B cell (primary cell): ENCODE measurements at regions not wholly inside any gene's neighbourhood (a gene's known extent, or its start where the extent isn't known, plus 50 kb on each side); places are given as distances from the start of the nearest gene placed in this dataset.

Experiments used
- ATAC-seq: fragments of 200-7000 bp; cut with Tn5 transposase; one replicate; pipeline ENCODE4 v1.10.0; 2021; ENCODE audit warnings: low read depth, mild to moderate bottlenecking, moderate number of reproducible peaks, moderate library complexity
- CTCF ChIA-PET: fragments of 350-600 bp; sonication (Branson Sonifier 250); formaldehyde crosslinking; loops from one replicate; lab custom pipeline; 2021; ENCODE audit warnings: antibody characterized with exemption, inconsistent platforms; lab: Charles Lee
- POLR2A ChIA-PET: fragments of 350-600 bp; sonication (Branson Sonifier 250); formaldehyde crosslinking; loops from one replicate; lab custom pipeline; 2021; ENCODE audit warnings: antibody characterized with exemption; lab: Charles Lee
- DNase-seq: peaks from one replicate; pipeline ENCODE4 v3.0.0; 2013
- H2AFZ ChIP-seq: 2 replicates; pipeline ENCODE4 v1.6.1; 2012; ENCODE audit warnings: mild to moderate bottlenecking, low read depth, low read length; ENCODE audit not compliant: insufficient read depth, poor library complexity, severe bottlenecking
- H3K27ac ChIP-seq, 2 donors: 1 replicate in 1 of 2; 2 replicates in 1 of 2; pipeline ENCODE4 v1.5.1; 2012 to 2013; ENCODE audit warnings: low read length in 2 of 2, mild to moderate bottlenecking in 2 of 2, moderate library complexity in 1 of 2
- H3K27me3 ChIP-seq, 4 experiments: fragments of 200-600 bp in 1 of 4; sonication (generic) in 1 of 4; replicated peaks in 1 of 4; 1 replicate in 2 of 4; 2 replicates in 2 of 4; pipeline versions ENCODE4 v1.6.1 to v1.7.0; 2013 to 2016; ENCODE audit warnings: low read length in 3 of 4, mild to moderate bottlenecking in 2 of 4, mixed read lengths in 1 of 4, moderate library complexity in 1 of 4; ENCODE audit not compliant: insufficient read depth in 4 of 4, control insufficient read depth in 3 of 4; ENCODE audit errors: control extremely low read depth in 1 of 4
- H3K36me3 ChIP-seq, 2 experiments: replicated peaks in 1 of 2; 1 replicate in 1 of 2; 2 replicates in 1 of 2; pipeline versions ENCODE4 v1.6.1 to v1.7.1; 2013; ENCODE audit warnings: low read length in 1 of 2; ENCODE audit not compliant: insufficient read depth in 2 of 2, control insufficient read depth in 1 of 2; ENCODE audit errors: control extremely low read depth in 1 of 2, extremely low read depth in 1 of 2
- H3K4me1 ChIP-seq, 2 donors: fragments of 200-600 bp in 1 of 2; sonication (generic) in 1 of 2; 1 replicate in 1 of 2; 2 replicates in 1 of 2; pipeline versions ENCODE4 v1.5.1 to v1.6.1; 2013 to 2017; ENCODE audit warnings: low read length in 2 of 2; ENCODE audit not compliant: control insufficient read depth in 2 of 2, insufficient read depth in 2 of 2
- H3K4me2 ChIP-seq: replicated peaks from 2 replicates; pipeline ENCODE3; 2012; ENCODE audit warnings: mild to moderate bottlenecking, low read depth, low read length; ENCODE audit not compliant: poor library complexity, severe bottlenecking
- H3K4me3 ChIP-seq, 5 experiments: fragments of 200-600 bp in 1 of 5; sonication (generic) in 1 of 5; 1 replicate in 3 of 5; 2 replicates in 2 of 5; pipeline versions ENCODE4 v1.5.1 to v1.7.0; 2011 to 2016; ENCODE audit warnings: low read length in 4 of 5, mild to moderate bottlenecking in 4 of 5, low read depth in 2 of 5, control low read depth in 1 of 5, moderate library complexity in 1 of 5; ENCODE audit not compliant: insufficient read depth in 1 of 5; ENCODE audit errors: control extremely low read depth in 1 of 5, extremely low read depth in 1 of 5
- H3K79me2 ChIP-seq: fragments of 200-600 bp; sonication (generic); one replicate; pipeline ENCODE4 v1.6.0; 2016; ENCODE audit warnings: low read length; ENCODE audit not compliant: control insufficient read depth, insufficient read depth
- H3K9ac ChIP-seq: fragments of 200-600 bp; sonication (generic); 2 replicates; pipeline ENCODE4 v1.6.1; 2017; ENCODE audit warnings: mild to moderate bottlenecking, low read length, moderate library complexity
- H3K9me3 ChIP-seq, 3 donors: one replicate each; pipeline versions ENCODE4 v1.6.1 to v1.7.1; 2013; ENCODE audit warnings: low read length in 2 of 3; ENCODE audit not compliant: control insufficient read depth in 2 of 3, insufficient read depth in 1 of 3; ENCODE audit errors: control extremely low read depth in 1 of 3
- H4K20me1 ChIP-seq: 2 replicates; pipeline ENCODE4 v1.6.0; 2012; ENCODE audit warnings: mild to moderate bottlenecking, low read length; ENCODE audit not compliant: insufficient read depth, control insufficient read depth, poor library complexity, severe bottlenecking
- H3K27ac Mint-ChIP-seq: one replicate; pipeline ENCODE4 v1.8.0; 2021; ENCODE audit warnings: mixed read lengths
- H3K27me3 Mint-ChIP-seq: one replicate; pipeline ENCODE4 v1.8.0; 2021; ENCODE audit warnings: mixed read lengths
- H3K4me1 Mint-ChIP-seq: one replicate; pipeline ENCODE4 v1.8.0; 2021; ENCODE audit warnings: mixed read lengths
- H3K4me3 Mint-ChIP-seq: one replicate; pipeline ENCODE4 v1.8.0; 2021; ENCODE audit warnings: mixed read lengths
- H3K9me3 Mint-ChIP-seq: one replicate; pipeline ENCODE4 v1.8.0; 2022; ENCODE audit warnings: mixed read lengths; ENCODE audit not compliant: insufficient read depth
- EZH2 ChIP-seq: IDR thresholded peaks from 2 replicates; pipeline ENCODE4 v1.6.1; 2012; ENCODE audit warnings: borderline replicate concordance, low read depth, mild to moderate bottlenecking, moderate library complexity, low read length; ENCODE audit not compliant: insufficient read depth, poor library complexity, severe bottlenecking
- WGBS: methylation state at CpG from one replicate; pipeline ENCODE4 v1.1.5; 2013; ENCODE audit warnings: missing lambda C conversion rate; ENCODE audit not compliant: insufficient coverage; 5-methylcytosine and 5-hydroxymethylcytosine counted together
- intact Hi-C: fragments of 100-400 bp; cut with micrococcal nuclease; formaldehyde crosslinking; loops from one replicate; pipeline ENCODE4 v1.10.0; 2022
- TF ChIP-seq, protein P1 (sequence below): fragments of 200-600 bp; IDR thresholded peaks from one replicate; pipeline ENCODE4 v1.8.0; 2022; ENCODE audit warnings: antibody characterized with exemption, mild to moderate bottlenecking

DNA sequence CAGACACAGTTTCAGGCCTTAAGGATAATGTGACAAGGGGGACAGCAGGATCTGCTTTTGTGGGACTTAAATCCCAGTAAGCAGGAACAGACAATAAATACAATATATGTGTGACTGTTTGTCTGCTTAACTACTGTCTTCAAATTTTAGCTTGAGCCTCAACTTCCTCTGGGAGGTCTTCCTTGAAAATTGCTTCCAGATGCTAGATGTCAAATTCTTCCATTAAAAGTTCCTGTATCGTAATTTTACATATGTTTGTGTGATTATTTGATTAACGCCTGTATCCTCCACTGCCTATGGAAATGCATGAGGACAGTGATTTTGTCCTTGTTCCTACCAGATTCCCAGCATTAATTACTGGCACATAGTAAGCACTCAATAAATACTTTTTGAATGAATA lies 385.5 kb downstream of the NDFIP2 start:
- Histone ChIP-seq H2AFZ (no peak overlapping the region), H3K9me3 (no peaks in the 10 kb centered on the region), H3K27me3 (no peaks in the 10 kb centered on the region), H3K4me2 (no peak overlapping the region), H3K9ac (no peak overlapping the region), H3K4me1 (no peaks in the 10 kb centered on the region), H3K79me2 (no peaks in the 10 kb centered on the region), H3K36me3 (no peaks in the 10 kb centered on the region), H4K20me1 (no peaks in the 10 kb centered on the region), H3K27ac (no peak overlapping the region), H3K4me3 (no peak overlapping the region)
- no peak overlapping the region for H3K27ac Mint-ChIP-seq
- CTCF ChIA-PET, result no interaction called here
- H3K27me3 Mint-ChIP-seq, result no peaks in the 10 kb centered on the region
- no peak for ATAC-seq
- no peak for DNase-seq
- intact Hi-C loops, result no loop called here
- WGBS, result no CpG with 5 or more reads among the region's 2 CpGs
- no peaks in the 10 kb centered on the region for H3K9me3 Mint-ChIP-seq
- H3K4me3 Mint-ChIP-seq, result no peak overlapping the region
- POLR2A ChIA-PET, result no interaction called here
- TF ChIP-seq, protein P1, sequence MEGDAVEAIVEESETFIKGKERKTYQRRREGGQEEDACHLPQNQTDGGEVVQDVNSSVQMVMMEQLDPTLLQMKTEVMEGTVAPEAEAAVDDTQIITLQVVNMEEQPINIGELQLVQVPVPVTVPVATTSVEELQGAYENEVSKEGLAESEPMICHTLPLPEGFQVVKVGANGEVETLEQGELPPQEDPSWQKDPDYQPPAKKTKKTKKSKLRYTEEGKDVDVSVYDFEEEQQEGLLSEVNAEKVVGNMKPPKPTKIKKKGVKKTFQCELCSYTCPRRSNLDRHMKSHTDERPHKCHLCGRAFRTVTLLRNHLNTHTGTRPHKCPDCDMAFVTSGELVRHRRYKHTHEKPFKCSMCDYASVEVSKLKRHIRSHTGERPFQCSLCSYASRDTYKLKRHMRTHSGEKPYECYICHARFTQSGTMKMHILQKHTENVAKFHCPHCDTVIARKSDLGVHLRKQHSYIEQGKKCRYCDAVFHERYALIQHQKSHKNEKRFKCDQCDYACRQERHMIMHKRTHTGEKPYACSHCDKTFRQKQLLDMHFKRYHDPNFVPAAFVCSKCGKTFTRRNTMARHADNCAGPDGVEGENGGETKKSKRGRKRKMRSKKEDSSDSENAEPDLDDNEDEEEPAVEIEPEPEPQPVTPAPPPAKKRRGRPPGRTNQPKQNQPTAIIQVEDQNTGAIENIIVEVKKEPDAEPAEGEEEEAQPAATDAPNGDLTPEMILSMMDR, result no peak
- no peak for TF ChIP-seq EZH2
- H3K4me1 Mint-ChIP-seq, result no peaks in the 10 kb centered on the region

DNA sequence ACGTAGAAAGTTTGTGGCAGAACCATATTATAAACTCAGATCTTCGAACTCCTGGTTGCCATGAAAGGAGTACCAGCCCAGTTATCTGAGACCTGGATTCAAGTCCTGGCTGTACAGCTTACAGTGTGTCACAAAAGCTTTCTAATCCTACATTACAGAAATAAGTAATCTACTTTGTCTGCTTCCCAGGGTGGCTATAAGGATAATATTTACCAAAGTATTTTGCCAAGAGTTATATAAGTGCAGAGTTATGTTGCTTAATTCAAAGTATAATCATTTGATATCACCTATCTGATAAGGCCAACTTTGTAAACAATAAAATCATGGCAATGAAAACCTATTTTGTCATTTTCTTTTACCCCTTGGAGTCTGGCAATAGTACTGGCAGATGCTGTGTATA lies 381.6 kb downstream of the NDFIP2 start:
- Histone ChIP-seq H3K27me3 (no peaks in the 10 kb centered on the region), H3K27ac (no peak overlapping the region), H4K20me1 (no peaks in the 10 kb centered on the region), H3K4me1 (no peaks in the 10 kb centered on the region), H3K9me3 (no peaks in the 10 kb centered on the region), H3K4me2 (no peak overlapping the region), H3K9ac (no peak overlapping the region), H3K79me2 (no peaks in the 10 kb centered on the region), H3K36me3 (no peaks in the 10 kb centered on the region), H2AFZ (no peak overlapping the region), H3K4me3 (no peak overlapping the region)
- ATAC-seq (no peak), DNase-seq (no peak)
- ChIA-PET CTCF (no interaction called here), POLR2A (no interaction called here)
- no peaks in the 10 kb centered on the region for H3K4me1 Mint-ChIP-seq
- H3K4me3 Mint-ChIP-seq, result no peak overlapping the region
- no peaks in the 10 kb centered on the region for H3K27me3 Mint-ChIP-seq
- no peaks in the 10 kb centered on the region for H3K9me3 Mint-ChIP-seq
- TF ChIP-seq EZH2, result no peak
- TF ChIP-seq, protein P1, result no peak
- 100% methylated on average over 1 of the region's 2 CpGs for WGBS
- H3K27ac Mint-ChIP-seq, result no peak overlapping the region
- intact Hi-C loops, result no loop called here
